ENCODE measurements at regions not wholly inside any gene's neighbourhood (a gene's known extent, or its start where the extent isn't known, plus 50 kb on each side); places are given as distances from the start of the nearest gene placed in this dataset.

GRCh38 chr1:5369223-5369622 lies 623.0 kb downstream of the NPHP4 start:
- DNase-seq: no peak

GRCh38 chr1:5368201-5368600 lies 624.0 kb downstream of the NPHP4 start:
- no peak for DNase-seq

DNA sequence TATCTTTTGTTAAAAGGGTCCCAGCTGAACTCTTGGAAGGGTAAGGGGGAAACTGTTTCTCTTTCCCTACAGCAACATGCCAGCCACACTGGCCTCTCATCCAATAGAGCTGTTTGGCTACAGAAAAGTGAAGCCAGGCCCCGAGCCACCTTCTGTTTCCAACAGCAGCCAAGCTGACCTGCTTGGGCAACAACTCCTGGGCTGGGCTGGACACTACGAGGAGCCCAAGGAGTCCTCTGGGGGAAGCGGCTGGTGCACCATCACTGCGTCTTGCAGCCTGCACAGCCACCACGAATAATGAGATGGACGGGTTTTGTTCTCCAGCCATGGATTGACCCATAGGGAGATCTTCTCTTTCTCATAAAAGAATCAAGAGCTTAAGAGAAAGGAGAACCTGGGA lies 624.9 kb downstream of the NPHP4 start:
- no peak for DNase-seq

DNA sequence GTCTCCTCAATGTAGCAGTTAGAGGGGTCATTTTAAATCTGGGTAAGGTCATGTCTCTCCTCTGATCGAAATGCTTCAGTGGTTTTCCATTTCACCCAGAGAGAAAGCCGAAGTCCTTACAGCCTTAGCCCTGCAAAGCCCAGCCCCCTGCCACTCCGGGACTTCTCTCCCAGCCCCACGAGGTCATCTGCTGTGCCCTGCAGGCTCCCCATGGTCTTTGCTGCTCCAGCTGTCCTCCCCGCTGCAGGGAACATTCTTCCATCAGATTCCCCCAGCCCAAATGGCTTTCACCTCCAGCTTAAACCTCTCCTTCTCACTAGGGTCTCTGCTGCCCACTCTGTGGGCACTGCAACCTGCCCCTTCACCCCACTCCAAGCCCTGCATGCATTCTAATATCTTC lies 626.5 kb downstream of the NPHP4 start:
- DNase-seq: no peak

DNA sequence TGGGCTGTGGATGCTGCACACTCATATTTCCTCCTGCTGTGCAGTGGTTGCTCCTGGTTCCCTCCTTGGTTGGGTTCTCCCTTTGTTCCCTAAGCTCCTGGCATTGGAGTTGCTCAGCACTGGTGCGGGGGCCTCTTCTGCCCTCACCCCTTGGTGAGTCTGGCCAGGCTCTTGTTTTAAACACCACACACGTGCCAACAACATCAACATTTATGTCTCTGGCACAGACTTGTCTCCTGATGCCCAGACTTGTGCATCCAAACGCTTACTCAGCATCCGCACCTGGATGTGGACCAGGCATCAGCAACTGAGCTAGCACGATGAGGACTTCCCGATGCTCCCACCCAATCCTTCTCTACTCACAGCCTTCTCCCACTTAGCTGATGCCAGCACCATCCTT lies 627.6 kb downstream of the NPHP4 start:
- no peak for DNase-seq

GRCh38 chr1:5354681-5355080 lies 637.5 kb downstream of the NPHP4 start:
- no peak for DNase-seq

DNA sequence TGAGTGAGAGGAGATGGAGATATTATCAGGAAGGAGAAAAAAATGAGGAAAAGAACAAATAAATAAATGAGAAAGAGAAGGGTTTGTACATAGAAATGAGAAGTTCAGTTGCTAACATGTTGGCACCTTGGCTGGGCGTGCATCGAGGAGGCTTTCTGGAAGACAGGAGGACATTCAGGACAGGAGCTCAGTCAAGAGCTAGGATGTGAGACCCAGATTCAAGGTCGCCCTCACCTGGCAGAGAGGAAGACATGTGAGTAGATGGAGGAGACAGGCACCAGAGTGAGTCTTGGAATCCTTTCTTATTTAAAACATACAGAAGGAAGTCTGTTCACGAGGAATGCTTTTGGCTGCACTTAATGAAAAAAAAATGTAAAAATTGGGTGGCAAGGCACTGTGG lies 640.9 kb downstream of the NPHP4 start:
- DNase-seq: no peak

DNA sequence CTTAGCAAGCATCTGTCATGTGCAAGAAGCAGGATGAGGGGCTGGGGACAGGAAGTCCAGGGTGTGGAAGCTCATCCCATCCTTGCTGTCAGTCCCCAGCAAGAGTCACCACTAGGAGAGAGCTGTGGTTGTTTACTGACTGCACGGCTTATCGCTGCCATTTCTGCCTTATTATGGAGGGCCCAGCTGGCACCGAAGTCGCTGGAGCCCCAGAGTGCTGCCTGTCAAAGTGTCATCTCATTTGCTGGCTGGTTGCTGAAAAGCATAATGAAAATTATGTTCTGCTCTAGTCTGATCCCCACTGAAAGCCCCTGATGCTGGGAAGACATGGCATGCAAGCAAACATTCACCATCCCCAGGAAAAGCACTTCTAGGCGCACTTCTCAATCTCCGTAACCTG lies 642.7 kb downstream of the NPHP4 start:
- no peak for DNase-seq

DNA sequence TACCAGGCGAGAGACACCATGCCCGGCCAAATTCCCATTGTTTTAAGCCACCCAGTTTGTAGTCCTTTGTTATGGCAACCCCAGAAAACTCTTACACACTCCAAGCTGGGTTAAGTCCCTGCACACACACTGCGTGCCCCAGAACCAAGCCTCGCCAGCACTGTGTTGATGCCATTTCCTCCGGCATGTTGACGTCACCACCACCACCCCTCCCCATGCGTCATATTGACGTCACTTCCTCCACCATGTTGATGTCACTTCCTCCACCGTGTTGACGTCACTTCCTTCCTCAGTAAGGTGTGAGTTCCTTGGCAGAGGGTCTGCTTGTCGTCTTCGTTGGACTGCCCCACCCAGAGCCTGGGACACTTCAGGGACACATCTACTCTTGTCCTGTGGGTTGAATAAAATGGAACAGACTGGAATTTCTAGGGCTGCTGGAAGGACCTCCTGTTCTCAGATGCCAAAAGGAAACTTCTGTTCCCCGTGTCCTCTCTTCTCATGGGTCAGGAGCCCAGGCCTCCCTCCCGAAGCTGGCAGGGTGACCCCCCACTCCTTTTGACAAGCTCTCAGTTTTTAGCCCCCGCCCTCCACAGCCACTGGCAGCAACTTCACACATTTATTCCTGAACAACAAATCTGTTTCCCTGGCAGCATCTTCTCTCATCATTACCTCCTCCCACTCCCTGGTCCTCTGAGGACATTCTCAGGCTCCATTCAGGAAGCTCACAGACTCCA lies 643.3 kb downstream of the NPHP4 start:
- DNase-seq: no peak

DNA sequence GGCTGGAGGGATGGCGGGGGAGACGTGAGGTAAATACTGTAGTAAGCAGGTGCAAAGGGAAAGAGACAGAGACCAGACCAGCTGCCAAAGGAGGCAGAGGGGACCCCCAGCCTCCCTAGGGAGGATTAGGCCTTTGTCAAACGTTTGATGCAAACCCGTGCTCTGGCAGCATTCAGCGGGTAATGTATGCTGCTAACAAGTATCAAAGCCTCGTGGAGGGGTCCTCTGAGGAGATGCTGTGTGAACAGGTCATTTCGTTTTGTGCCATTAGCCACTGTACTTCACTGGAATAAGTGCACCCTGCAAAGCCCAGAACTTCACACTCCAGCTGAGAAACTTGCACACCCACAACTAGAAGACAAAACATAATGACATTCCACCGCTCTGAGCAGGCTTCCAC lies 644.5 kb downstream of the NPHP4 start:
- DNase-seq: no peak

DNA sequence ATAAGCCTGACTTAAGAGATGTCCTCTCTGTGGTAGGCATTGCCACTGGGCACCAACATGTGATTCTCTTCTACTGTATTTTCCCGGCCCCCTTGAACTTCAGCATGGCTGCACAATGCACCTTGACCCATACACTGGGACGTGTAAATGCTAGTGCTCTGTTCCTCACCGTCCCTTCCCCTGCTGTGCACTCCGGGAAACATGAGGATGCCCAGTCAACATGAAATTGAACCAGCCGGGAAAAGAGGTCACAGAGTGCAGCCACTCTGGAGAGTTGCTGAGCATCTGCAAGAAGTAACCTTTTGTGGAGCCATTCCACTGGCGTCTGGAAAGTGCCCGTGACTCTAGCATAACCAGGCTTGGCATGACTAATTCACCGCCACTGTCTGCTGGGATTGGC lies 646.7 kb downstream of the NPHP4 start:
- DNase-seq: no peak

GRCh38 chr1:5343256-5344020 lies 648.8 kb downstream of the NPHP4 start:
- DNase-seq: no peak

- DNase-seq: no peak
Measured at GRCh38 chr1:5342830-5343229, 649.4 kb downstream of the NPHP4 start.

- no peak for DNase-seq
Measured at GRCh38 chr1:5342172-5342571, 650.1 kb downstream of the NPHP4 start.

DNA sequence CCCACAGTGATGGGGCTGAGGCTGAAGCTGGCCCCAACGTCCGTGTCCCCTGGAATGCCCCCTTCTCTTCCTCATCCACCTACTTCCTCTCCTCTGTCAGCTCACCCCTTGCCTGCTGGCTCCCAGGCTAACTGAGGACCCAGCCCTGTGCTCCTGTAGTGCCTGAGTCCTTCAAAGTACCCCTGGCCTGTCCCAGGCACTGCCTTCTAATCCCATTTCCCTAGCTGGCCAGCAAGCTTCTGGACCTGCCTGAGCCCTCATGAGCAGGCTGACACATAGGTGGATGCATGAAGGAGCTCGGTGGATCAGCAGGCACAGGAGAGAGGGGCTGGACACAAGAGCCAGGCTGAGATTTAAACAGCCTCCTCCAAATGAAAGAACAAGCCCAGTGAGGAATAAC lies 650.8 kb downstream of the NPHP4 start:
- no peak for DNase-seq

DNA sequence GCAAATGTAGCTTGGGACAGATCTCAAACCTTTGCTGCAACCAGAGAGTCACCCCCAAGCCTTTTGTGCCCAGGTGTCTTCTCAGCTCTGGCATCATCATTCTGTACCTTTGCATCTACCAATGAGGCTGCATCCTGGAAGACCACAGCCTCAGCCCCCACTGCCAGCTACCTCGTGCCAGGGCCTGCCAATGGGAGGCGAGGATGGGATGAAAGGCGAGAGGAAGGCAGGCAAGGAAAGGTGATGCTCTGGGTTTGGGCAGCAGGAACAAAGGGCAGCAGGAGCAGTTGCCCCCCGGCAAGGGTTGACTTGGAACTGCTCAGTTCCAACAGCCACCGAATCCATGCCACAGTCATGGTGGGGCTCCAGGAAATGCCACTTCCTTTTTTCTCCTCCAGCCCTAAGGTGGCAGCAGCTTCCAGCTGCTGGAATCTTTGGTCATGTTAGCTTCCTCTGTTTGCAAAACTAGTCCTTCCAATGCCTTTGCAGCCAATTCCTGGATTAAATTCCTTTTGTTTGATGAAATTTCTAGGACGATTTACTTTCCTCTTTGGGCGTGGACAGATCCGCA lies 651.6 kb downstream of the NPHP4 start:
- no peak for DNase-seq

DNA sequence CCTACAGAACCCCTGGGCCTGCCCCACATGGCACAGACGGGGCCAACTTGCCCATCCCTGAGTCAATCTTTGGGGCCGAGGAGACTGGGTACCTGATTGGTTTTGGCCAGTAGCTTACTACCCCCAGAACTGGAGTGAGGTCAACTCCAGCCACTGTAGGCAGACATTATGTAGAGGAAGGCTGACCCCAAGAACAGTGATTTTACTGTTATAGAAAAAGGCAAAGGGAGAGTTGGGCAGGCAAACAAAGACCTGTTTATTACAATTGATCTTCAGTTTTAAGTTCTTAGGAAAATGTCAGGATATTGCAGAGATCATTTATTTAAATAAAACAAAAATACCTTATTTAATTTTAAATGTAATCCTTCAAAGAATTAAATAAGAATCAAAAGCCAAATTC lies 653.8 kb downstream of the NPHP4 start:
- no peak for DNase-seq

- DNase-seq: no peak
Measured at GRCh38 chr1:5333291-5333690, 658.9 kb downstream of the NPHP4 start.

DNA sequence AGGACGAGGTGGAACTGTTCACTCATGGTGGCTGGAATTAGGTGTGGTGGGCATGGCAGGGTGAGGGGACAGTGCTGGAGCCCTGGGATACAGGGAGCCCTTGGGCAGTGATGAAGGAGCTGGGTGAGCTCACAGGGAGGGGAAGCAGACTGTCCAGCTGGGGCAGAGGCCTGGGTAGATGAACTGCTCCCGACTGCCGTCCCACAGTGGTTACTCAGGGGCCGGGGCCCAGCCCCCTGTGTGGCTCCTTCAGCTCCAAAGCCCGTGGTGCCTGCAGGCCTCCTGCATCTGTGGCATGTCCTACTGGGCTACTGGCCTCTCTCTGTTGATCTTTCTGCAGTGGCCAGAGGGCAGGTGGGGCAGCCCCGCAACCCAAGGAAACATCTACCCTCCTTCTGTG lies 661.1 kb downstream of the NPHP4 start:
- DNase-seq: no peak

- DNase-seq: no peak
Measured at GRCh38 chr1:5329068-5329739, 663.0 kb downstream of the NPHP4 start.

DNA sequence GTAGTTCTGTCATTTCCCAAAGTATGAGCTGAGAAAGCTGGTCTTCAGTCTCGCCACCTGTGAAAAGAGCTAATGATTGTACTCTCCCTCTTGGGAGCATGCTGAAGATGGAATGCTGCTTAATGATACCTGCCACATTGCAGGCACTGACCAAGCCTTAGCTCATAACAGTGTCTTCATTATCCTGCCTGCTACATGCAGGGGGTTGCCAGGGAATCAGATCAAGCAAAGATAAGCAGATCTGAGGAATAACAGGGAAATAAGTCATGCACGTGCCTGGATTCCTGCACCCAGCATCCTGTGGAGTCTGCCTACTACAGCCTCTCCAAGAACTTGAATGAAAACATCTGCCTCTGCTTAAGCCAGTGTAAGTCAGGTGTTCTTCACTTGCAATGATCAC lies 667.3 kb downstream of the NPHP4 start:
- no peak for DNase-seq

- no peak for DNase-seq
Measured at GRCh38 chr1:5318143-5318816, 663.9 kb downstream of the AJAP1 start.

GRCh38 chr1:5317391-5317790 lies 663.0 kb downstream of the AJAP1 start:
- no peak for DNase-seq

Measured in GF-D8 (cell line).